ENCODE measurements at regions not wholly inside any gene's neighbourhood (a gene's known extent, or its start where the extent isn't known, plus 50 kb on each side); places are given as distances from the start of the nearest gene placed in this dataset.

GRCh38 chr2:234162861-234163260 is 112.4 kb downstream of the SPP2 start:
- Histone ChIP-seq H3K9me3 (ENCODE audit: low read depth, low read length, poor library complexity, severe bottlenecking) (no peaks in the 10 kb centered on the region), H3K27me3 (replicated peaks; ENCODE audit: insufficient read depth, low read depth, low read length, poor library complexity) (no peaks in the 10 kb centered on the region), H3K27ac (ENCODE audit: low read depth, low read length, poor library complexity, severe bottlenecking) (no peak overlapping the region), H3K4me3 (ENCODE audit: low read depth, low read length, poor library complexity, severe bottlenecking) (no peak overlapping the region), H3K36me3 (ENCODE audit: insufficient read depth, low read length, poor library complexity, severe bottlenecking) (no peaks in the 10 kb centered on the region), H3K4me1 (ENCODE audit: insufficient read depth, low read length, poor library complexity, severe bottlenecking) (no peaks in the 10 kb centered on the region)
- ChIA-PET CTCF (no interaction called here), POLR2A (ENCODE audit: low non-redundant PET) (no interaction called here)
- TF ChIP-seq, protein P1, sequence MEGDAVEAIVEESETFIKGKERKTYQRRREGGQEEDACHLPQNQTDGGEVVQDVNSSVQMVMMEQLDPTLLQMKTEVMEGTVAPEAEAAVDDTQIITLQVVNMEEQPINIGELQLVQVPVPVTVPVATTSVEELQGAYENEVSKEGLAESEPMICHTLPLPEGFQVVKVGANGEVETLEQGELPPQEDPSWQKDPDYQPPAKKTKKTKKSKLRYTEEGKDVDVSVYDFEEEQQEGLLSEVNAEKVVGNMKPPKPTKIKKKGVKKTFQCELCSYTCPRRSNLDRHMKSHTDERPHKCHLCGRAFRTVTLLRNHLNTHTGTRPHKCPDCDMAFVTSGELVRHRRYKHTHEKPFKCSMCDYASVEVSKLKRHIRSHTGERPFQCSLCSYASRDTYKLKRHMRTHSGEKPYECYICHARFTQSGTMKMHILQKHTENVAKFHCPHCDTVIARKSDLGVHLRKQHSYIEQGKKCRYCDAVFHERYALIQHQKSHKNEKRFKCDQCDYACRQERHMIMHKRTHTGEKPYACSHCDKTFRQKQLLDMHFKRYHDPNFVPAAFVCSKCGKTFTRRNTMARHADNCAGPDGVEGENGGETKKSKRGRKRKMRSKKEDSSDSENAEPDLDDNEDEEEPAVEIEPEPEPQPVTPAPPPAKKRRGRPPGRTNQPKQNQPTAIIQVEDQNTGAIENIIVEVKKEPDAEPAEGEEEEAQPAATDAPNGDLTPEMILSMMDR (conservative IDR thresholded peaks at IDR 0.05; ENCODE audit: low read depth, low read length), result no peak
- TF ChIP-seq EZH2 (IDR thresholded peaks at IDR 0.05; ENCODE audit: borderline replicate concordance, low read depth, low read length, poor library complexity, severe bottlenecking), result no peak
- no peak for DNase-seq (ENCODE audit: low spot score)
- intact Hi-C loops (cut with micrococcal nuclease; ENCODE audit: unreplicated experiment), result no loop called here
- no TSS peak for BruUV-seq (replicated peaks)

DNA sequence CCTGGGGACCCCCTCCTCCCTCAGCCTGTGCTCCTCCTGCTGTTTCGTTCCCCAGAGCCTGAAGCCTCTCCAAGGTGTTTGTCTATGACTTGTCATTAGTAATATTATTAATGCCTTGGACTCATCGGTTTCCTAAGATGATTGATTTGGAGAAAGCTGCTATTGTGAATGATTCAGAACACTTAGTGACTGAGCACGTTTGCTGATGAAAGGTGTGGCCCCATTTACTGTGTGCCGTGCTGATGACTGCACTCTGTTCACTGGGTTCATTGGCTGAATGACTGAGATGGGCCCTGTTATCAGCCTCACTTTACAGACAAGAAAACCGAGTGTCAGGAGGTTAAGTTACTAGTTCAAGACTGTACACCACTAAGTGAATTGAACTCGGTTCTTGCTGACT is 111.4 kb downstream of the SPP2 start:
- no peaks in the 10 kb centered on the region for H3K9me3 ChIP-seq (ENCODE audit: low read depth, low read length, poor library complexity, severe bottlenecking)
- H3K27me3 ChIP-seq (replicated peaks; ENCODE audit: insufficient read depth, low read depth, low read length, poor library complexity), result no peaks in the 10 kb centered on the region
- ChIA-PET CTCF (no interaction called here), POLR2A (ENCODE audit: low non-redundant PET) (no interaction called here)
- no peaks in the 10 kb centered on the region for H3K36me3 ChIP-seq (ENCODE audit: insufficient read depth, low read length, poor library complexity, severe bottlenecking)
- no peak for DNase-seq (ENCODE audit: low spot score)
- no TSS peak for BruUV-seq (replicated peaks)
- H3K4me1 ChIP-seq (ENCODE audit: insufficient read depth, low read length, poor library complexity, severe bottlenecking), result no peaks in the 10 kb centered on the region
- H3K27ac ChIP-seq (ENCODE audit: low read depth, low read length, poor library complexity, severe bottlenecking), result no peak overlapping the region
- H3K4me3 ChIP-seq (ENCODE audit: low read depth, low read length, poor library complexity, severe bottlenecking), result no peak overlapping the region
- TF ChIP-seq EZH2 (IDR thresholded peaks at IDR 0.05; ENCODE audit: borderline replicate concordance, low read depth, low read length, poor library complexity, severe bottlenecking), result no peak
- TF ChIP-seq, protein P1 (conservative IDR thresholded peaks at IDR 0.05; ENCODE audit: low read depth, low read length), result no peak
- intact Hi-C loops (cut with micrococcal nuclease; ENCODE audit: unreplicated experiment), result no loop called here

DNA sequence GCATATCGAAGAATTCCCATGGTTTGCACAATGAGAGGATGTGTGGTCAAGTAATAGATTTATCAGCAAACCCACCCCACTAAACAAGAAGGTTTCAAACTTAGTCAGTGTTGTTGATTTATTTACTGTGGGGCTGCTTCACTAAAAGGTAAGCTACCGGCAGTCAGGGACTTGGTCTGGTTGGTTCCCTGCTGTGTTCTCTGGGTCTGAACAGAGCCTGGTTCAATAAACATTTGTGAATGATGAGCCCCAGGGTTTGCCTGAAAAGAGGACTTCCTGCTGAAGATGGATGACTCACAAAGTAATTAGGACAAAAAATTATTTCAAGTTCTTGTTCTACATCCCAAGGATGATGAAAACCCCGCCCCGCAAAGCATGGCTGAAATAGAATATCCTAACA is 108.3 kb downstream of the SPP2 start:
- Histone ChIP-seq H3K27ac (ENCODE audit: low read depth, low read length, poor library complexity, severe bottlenecking) (no peak overlapping the region), H3K9me3 (ENCODE audit: low read depth, low read length, poor library complexity, severe bottlenecking) (no peaks in the 10 kb centered on the region), H3K4me1 (ENCODE audit: insufficient read depth, low read length, poor library complexity, severe bottlenecking) (no peaks in the 10 kb centered on the region), H3K36me3 (ENCODE audit: insufficient read depth, low read length, poor library complexity, severe bottlenecking) (no peaks in the 10 kb centered on the region), H3K27me3 (replicated peaks; ENCODE audit: insufficient read depth, low read depth, low read length, poor library complexity) (no peaks in the 10 kb centered on the region), H3K4me3 (ENCODE audit: low read depth, low read length, poor library complexity, severe bottlenecking) (no peak overlapping the region)
- intact Hi-C loops (cut with micrococcal nuclease; ENCODE audit: unreplicated experiment), result no loop called here
- POLR2A ChIA-PET (ENCODE audit: low non-redundant PET), result interaction anchor here (0.6 kb wide), 1 partner anchor 1056 kb away, joined by 3 read pairs; no protein-coding TSS in a partner anchor
- BruUV-seq (replicated peaks), result no TSS peak
- DNase-seq (ENCODE audit: low spot score), result peak; percentile 77
- TF ChIP-seq, protein P1 (conservative IDR thresholded peaks at IDR 0.05; ENCODE audit: low read depth, low read length), result no peak
- TF ChIP-seq EZH2 (IDR thresholded peaks at IDR 0.05; ENCODE audit: borderline replicate concordance, low read depth, low read length, poor library complexity, severe bottlenecking), result no peak
- CTCF ChIA-PET, result no interaction called here
